ENCODE measurements at regions not wholly inside any gene's neighbourhood (a gene's known extent, or its start where the extent isn't known, plus 50 kb on each side); places are given as distances from the start of the nearest gene placed in this dataset.
"Not testable (repeated sequence)": the region's sequence is repeated elsewhere in the genome, so short reads cannot be mapped to it uniquely, and the experiment has no call there.

DNA sequence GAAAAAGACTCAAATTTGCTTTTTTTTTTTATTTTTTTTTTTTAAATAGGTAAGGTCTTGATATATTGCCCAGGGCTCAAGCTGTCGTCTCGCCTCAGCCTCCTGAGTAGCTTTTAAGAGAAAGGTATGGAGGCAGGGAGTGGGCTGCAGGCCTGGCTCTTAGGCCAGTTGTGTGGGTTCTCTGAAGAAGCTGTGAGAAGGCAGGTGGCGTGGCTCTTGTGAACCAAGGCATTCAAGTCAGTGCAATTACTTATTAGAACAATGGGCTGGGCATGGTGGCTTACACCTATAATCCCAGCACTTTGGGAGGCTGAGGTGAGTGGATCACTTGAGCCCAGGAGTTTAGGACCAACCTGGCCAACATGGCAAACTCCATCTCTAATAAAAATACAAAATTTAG is 244.0 kb upstream of the SFRP2 start:
- DNase-seq (ENCODE audit: low read depth in 2 of 2), result no peak

DNA sequence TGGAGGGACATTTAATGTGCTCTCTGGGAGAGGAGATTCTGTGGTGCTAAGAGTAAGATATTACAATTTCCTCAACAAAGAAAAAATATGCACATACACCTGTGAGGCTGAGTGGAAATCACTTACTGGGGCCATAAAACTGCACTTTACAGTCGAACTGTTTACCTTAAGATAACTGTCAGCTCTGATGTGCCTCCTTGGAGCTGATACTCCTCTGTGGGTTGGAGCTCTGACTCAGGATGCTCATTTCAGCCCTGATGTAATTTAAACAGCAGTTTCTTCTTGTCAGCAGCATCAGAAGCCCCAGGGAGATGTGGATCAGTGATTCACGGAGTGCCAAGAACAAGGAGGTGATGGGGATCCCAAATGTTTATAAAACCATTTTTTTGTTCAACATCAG is 241.9 kb upstream of the SFRP2 start:
- DNase-seq (ENCODE audit: low read depth in 2 of 2), result no peak

DNA sequence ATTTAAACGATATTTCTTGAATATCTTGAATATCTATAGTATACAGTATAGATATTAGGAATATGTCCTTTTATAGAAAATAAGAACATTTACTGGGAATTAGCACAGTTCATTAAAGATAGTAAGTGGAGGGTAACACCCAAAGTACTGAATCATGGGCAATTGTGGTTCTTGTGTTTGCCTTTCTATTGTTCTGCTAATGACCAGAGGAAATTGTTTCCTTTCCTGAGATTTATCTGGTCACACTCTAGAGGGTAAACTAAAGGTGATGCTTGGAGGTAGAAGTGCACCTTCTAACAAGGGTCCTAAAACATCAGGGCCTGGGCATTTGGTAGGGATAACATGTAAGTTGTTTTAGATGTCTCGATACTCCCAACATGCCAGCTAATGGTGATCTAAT is 241.3 kb upstream of the SFRP2 start:
- DNase-seq (ENCODE audit: low read depth in 2 of 2), result no peak

- no peak for DNase-seq (ENCODE audit: low read depth in 2 of 2)
These were observed 240.3 kb upstream of the SFRP2 start for GRCh38 chr4:154029171-154029570.

GRCh38 chr4:154025110-154025509 is 236.2 kb upstream of the SFRP2 start:
- no peak for DNase-seq (ENCODE audit: low read depth in 2 of 2)

DNA sequence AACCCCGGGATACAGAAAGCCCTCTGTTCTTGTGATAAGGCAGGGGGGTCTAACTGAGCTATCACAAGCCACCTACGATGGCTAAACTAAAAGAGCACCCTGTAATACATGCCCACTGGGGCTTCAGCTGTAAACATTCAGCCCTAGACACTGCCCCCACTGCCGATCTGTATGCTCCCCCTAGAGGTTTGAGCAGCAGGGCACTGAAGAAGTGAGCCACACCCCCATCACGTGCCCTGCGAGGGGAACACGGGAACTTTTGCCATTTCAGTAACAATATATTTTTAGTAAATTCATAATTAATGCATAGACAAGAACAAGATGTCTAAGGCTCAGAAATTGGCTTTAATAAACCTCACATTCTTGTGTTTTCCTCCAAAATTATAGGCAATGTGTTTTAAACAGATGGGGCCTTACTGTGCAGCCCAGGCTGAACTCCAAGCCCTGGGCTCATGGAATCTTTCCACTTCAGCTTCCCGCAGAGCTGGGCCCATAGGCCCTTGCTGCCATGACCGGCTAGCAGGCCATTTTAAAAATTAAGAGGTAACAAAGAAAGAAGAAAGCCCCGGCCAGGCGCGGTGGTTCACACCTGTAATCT is 235.3 kb upstream of the SFRP2 start:
- DNase-seq (ENCODE audit: low read depth in 2 of 2), result no peak

DNA sequence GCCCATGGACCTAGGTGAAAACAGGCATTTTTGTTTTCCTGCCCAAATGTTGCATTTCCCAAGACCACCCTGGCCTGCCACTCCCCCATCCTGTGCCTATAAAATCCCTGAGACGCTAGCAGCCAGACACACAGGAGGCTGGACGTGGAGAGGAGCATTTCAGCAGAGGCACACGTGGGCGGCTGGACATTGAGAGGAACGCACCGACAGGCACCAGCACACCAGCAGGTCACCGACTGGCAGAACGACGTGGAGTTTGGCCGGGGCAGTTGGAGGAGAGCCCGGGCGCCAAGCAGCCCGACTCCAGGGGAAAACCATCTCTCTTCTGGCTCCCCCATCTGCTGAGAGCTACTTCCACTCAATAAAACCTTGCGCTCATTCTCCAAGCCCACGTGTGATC is 234.8 kb upstream of the SFRP2 start:
- DNase-seq (ENCODE audit: low read depth in 2 of 2), result not testable (repeated sequence)

- no peak for DNase-seq (ENCODE audit: low read depth in 2 of 2)
These were observed 230.9 kb upstream of the SFRP2 start for GRCh38 chr4:154019811-154020210.

- peak; percentile 5 to 7 for DNase-seq (ENCODE audit: low read depth in 2 of 2)
These were observed 229.8 kb upstream of the SFRP2 start for GRCh38 chr4:154018659-154019058.

DNA sequence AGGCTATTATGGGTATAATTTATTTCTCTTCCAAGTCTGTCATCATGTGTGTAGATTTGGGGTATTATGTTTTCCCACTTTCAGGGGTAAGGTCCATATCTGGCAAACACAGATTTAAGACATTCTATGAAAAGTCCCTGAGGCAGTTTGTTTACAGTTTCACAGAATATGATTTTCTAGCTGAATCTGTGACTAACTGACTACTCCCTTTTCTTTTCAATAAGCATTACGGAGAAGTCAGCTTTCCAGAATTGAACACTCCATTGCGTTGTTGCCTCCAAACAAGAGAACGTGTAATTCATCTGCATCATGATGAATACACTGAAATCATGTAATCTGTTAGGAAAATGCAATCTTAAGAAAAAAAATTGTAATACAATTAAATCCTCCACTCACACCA is 226.7 kb upstream of the SFRP2 start:
- no peak for DNase-seq (ENCODE audit: low read depth in 2 of 2)

GRCh38 chr4:154014407-154015321 is 225.8 kb upstream of the SFRP2 start:
- no peak for DNase-seq (ENCODE audit: low read depth in 2 of 2)

DNA sequence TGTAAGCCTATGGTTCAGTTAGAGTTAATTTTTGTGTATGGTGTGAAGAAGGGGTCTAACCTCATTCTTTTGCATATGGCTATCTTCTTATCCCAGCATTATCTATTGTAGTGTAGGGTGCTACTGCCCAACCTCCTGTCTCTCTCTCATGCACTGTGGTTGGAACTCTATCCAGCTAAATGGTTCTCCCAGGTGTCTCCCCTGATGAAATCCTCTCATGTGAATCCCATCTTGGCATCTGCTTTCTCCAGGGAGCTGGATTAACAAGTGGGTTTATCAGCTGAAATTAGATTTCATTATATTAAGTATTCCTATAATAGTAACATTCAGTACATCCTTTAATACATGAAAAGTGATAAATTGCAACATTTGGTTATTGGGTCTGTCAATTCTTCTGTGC is 224.7 kb upstream of the SFRP2 start:
- DNase-seq (ENCODE audit: low read depth in 2 of 2), result no peak

GRCh38 chr4:154010371-154010770 is 221.5 kb upstream of the SFRP2 start:
- no peak for DNase-seq (ENCODE audit: low read depth in 2 of 2)

GRCh38 chr4:154009788-154010187 is 220.9 kb upstream of the SFRP2 start:
- no peak for DNase-seq (ENCODE audit: low read depth in 2 of 2)

DNA sequence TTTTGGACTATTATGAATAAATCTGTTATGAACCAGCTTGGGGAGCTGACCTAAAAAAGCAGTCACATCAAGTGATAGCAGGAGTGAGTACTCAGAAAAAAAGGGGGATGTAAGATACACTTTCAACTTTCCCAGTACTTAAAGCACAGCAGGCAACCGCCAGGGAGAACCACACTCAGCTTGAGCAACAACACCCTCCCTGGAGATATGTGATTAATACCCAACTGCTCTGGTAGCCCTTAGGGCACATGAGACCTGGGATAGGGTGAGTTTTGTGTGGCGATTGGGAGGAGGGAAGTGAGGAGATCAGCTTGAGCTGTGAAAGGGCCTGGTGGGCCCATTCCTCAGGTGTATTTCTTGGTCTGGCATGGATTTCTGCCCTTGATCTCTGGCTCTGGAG is 220.3 kb upstream of the SFRP2 start:
- DNase-seq (ENCODE audit: low read depth in 2 of 2), result no peak

DNA sequence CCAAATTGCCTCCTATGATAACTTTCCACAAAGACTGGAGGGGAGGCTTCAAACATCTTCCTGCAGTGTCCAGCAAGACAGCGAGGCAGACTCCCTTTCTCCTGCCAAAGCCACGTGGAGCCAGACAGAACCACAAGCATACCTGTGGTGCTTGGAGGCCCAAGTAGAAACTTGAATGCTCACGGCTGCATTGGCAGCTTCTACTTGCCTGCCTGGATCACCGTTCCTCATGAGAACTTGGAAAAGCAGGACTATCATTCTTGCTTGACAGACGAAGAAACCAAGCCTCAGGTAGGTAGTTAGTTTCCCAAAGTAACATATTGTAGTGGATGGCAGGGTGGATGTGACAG is 216.3 kb upstream of the SFRP2 start:
- no peak for DNase-seq (ENCODE audit: low read depth in 2 of 2)

DNA sequence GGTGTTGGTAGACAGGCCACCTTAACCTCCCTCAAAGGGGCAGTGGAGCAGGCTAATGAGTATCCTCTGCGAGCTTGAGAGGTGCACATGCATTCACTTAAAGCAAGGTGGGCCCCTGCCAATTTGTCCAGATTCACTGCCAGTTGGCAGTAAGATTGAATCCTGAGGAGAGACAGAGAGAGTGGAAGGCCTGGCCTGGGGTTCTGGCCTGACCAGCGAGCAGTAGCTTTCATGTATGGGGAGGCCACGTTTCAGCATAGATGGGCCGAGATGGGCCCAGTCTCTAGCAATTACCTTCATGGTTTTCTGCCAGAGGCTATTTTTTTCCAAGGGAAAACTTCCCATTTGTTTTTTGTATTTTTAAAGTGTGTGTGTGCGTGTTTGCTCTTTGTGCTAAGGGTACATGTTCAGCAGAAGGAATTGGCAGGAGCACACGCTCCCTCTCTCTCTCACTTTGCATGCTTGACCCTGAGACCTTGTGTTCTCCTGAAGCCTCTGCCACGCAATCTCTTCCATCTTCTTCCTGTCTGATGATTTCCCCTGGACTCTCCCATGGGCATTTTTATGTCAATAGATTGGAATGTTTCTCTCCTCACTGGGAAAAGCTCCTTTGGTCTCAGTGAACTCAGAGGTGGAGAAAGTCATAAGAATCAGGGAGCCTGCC is 215.8 kb upstream of the SFRP2 start:
- DNase-seq (ENCODE audit: low read depth in 2 of 2), result no peak

- no peak for DNase-seq (ENCODE audit: low read depth in 2 of 2)
These were observed 215.1 kb upstream of the SFRP2 start for GRCh38 chr4:154004016-154004415.

DNA sequence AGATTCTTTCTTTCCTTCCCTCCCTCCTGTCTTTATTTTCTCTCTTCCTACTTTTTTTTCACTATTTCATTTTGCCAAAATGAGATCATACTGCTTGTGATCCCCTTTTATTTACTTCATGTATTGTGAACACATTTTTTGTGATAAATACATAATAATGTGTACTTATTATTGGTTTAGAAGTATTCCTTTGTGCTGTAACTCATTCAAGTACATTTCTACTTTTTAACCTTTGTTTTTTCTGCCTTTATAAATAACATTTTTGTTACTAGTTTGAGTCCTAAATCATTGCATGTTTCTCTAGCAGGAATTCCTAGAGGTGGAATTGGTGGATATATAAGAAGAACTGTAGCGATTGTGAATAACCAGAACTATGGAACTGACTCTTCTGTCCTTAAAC is 214.5 kb upstream of the SFRP2 start:
- DNase-seq (ENCODE audit: low read depth in 2 of 2), result no peak

- DNase-seq (ENCODE audit: low read depth in 2 of 2), result no peak
These were observed 212.3 kb upstream of the SFRP2 start for GRCh38 chr4:154001193-154001592.

GRCh38 chr4:153997516-153997915 is 208.6 kb upstream of the SFRP2 start:
- DNase-seq (ENCODE audit: low read depth in 2 of 2), result no peak

DNA sequence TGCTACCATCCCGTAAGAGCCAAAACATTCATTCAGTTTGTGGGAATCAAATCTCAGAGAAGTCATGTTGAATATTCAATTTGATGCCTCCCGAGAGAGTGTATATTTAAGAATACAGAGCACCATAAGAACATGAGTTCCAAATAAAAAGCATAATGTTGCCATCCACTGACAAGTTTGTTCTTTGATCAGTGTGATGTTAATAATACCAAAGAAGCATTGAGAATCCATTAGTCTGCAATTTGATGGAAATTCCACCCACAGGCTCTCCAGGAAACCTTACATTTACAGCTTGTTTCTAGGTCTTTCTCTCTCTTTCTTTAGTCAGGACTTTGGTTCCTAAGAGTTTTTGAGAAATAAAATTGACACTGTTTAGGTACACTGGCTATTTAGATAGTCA is 200.6 kb upstream of the SFRP2 start:
- DNase-seq (ENCODE audit: low read depth in 2 of 2), result no peak
